GM12892 (cell line): ENCODE measurements at regions not wholly inside any gene's neighbourhood (a gene's known extent, or its start where the extent isn't known, plus 50 kb on each side); places are given as distances from the start of the nearest gene placed in this dataset.
A peak's percentile ranks its signal among the peaks of the same experiment; 100 is the strongest.

Experiments used
- DNase-seq: peaks from one replicate; pipeline ENCODE4 v3.0.0; 2011; ENCODE audit not compliant: insufficient read length
- FAIRE-seq: peaks from 2 replicates; lab custom pipeline; 2011; peaks lifted over from hg19 to GRCh38; lab: Jason Lieb, UNC
- POLR2A ChIP-seq: IDR thresholded peaks from 2 replicates; pipeline ENCODE4 v1.6.1; 2011; ENCODE audit warnings: low read depth, low read length, control low read depth
- POLR2AphosphoS5 ChIP-seq: IDR thresholded peaks from 2 replicates; pipeline ENCODE4 v1.6.1; 2011; ENCODE audit warnings: low read depth, low read length, control low read depth
- TAF1 ChIP-seq: IDR thresholded peaks from 2 replicates; pipeline ENCODE4 v1.6.1; 2011; ENCODE audit warnings: low read depth, mild to moderate bottlenecking, control low read depth, low read length, borderline replicate concordance

DNA sequence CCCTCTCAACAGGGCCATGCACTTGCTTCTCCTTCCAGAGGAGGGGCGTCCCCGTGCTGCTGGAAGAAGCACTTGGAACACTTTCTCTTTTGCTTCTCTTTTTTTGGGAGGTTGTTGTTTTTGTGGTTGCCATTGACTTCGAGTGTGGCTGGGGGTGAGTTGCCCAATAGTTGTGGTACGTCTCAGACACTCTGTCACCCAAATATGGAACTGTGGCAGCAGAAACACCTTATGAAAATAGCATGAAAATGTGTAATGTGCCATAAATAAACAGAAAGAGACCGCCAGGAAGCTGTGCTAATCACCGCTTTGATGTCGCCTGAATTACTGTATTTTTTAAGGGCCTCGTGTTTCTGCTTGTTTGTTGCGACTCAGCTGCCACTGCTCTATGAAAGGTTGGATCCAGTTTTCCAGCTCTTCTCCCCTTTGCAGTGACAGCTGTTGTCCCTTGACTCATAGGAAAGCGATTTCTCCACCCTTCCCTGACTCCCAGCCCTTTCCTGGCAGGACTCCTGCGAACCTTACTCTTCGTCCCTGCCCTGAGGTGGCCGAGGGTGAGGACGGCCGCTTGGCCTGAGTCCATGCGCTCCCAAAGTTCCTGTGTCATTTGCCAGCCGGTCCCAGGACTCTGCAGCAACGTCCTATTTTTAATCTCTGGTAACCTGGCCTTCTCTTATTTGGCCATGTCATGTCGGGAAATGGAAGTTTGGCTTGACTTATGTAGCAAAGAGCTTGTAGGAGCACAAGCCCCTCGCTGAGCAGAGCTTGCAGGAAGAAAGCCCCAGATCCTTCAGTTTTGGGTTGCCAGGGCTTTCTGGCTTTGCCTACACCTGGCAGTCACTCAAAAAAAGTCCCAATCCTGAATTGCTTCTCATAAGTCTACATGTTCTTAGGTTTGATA is 694.6 kb downstream of the QKI start:
- no peak for FAIRE-seq
- no peak for TF ChIP-seq POLR2AphosphoS5
- no peak for TF ChIP-seq POLR2A
- TF ChIP-seq TAF1: no peak
- no peak for DNase-seq

- FAIRE-seq (no peak), DNase-seq (no peak)
- TF ChIP-seq TAF1 (no peak), POLR2A (no peak), POLR2AphosphoS5 (no peak)
Observed at GRCh38 chr6:164108092-164108491, 693.6 kb downstream of the QKI start.

DNA sequence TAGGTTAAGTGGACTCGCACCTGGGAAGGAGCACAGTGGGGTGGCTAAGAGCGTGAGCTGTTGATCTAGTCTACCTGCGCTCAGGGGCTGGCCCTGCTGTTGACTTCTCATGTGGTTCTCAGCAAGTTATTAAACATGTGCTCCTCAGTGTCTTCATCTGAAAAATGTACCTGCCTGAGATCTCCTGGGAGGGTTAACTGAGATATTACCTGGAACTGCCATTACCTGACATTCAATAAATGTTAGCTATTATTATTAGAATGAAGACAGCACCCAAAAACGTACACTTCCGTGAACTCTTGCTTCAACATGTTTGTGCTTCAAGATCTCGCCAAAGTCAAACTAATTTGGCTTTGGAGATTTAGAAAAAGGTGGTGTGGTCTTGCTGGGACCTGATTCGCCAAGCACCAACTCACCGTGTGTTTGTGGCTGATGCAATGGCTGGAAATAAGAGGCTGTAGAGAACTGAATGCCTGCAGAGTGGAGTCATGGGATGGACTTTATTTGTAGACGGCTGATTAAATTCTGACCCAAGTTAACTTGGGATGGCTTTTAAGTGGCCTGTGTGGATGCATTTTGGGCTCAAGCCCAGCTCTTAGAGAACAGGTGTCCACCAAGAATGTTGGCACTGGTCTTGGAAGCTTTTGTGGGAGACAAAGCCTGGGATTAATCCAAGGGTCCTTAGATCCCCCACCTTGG is 692.9 kb downstream of the QKI start:
- DNase-seq: no peak
- TF ChIP-seq TAF1 (no peak), POLR2AphosphoS5 (no peak), POLR2A (no peak)
- no peak for FAIRE-seq

GRCh38 chr6:164106345-164106769 is 691.8 kb downstream of the QKI start:
- DNase-seq (peak; percentile 34), FAIRE-seq (no peak)
- TF ChIP-seq POLR2AphosphoS5 (no peak), TAF1 (no peak), POLR2A (no peak)

- TF ChIP-seq POLR2A: no peak
- no peak for TF ChIP-seq TAF1
- TF ChIP-seq POLR2AphosphoS5: no peak
- DNase-seq (no peak), FAIRE-seq (no peak)
Observed at GRCh38 chr6:164105705-164106104, 691.2 kb downstream of the QKI start.

DNA sequence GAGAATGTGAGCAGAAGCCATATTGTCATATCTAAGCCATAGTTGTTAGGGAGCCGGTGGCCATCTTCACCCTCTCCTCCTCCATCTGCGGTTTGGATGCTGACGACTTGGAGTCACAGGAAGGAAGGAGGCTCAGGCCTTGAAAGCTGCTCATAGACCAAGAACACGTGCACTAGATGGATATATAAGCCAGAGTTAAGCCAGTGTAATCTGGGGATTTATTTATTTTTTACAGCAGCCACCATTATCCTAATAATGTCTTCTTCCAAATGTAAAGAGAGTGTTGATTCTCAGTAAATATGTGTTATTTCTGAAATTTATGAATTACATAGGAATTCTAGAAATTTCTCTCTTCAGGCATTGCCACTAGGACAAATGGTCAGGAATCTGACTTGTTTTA is 689.9 kb downstream of the QKI start:
- DNase-seq: no peak
- TF ChIP-seq TAF1 (no peak), POLR2A (no peak), POLR2AphosphoS5 (no peak)
- FAIRE-seq: no peak

GRCh38 chr6:164102693-164103092 is 688.2 kb downstream of the QKI start:
- FAIRE-seq (no peak), DNase-seq (no peak)
- TF ChIP-seq POLR2A: no peak
- TF ChIP-seq POLR2AphosphoS5: no peak
- TF ChIP-seq TAF1: no peak

DNA sequence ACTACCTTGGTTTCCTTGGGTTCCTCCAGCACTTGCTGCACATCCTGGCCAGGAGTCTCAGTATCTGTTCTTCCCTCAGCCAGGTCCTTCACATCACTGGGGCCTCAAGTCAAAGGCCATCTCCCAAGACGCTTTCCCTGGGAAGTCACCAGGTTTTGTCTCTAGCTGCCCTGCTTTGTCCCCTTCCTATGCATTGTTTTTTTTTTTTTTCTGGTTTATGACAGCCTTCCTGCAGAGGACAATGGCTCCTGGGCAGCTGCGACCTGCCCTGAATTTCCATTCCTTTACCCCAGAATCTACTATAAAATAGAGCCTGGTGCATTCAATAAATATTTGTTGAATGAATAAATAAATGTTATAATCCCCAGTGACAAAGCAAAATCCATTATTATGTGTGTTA is 687.3 kb downstream of the QKI start:
- no peak for FAIRE-seq
- TF ChIP-seq POLR2AphosphoS5: no peak
- no peak for TF ChIP-seq POLR2A
- TF ChIP-seq TAF1: no peak
- no peak for DNase-seq

- TF ChIP-seq TAF1 (no peak), POLR2AphosphoS5 (no peak), POLR2A (no peak)
- DNase-seq (no peak), FAIRE-seq (no peak)
Observed at GRCh38 chr6:164099269-164099865, 684.8 kb downstream of the QKI start.

DNA sequence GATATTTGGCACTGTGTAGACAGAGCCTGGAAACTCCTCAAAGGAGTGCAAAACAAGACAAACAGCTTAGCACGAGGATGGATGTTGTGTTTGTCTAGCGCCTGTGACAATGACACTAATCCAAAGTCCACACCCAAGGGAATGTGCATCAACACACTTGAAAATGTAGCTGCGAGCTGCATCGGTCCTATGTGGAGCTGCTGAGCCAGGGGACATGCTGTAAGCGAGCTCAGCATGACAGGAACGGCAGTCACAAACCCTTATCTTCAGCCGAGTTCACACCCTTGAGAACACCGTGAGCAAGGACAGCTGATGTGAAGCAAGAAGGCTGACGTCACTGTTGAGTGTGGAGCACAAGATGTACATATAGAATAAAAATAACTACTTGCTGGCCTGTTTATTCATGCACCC is 684.3 kb downstream of the QKI start:
- DNase-seq: no peak
- TF ChIP-seq POLR2AphosphoS5 (no peak), TAF1 (no peak), POLR2A (no peak)
- FAIRE-seq: no peak

- TF ChIP-seq POLR2AphosphoS5 (no peak), POLR2A (no peak), TAF1 (no peak)
- DNase-seq (no peak), FAIRE-seq (no peak)
Observed at GRCh38 chr6:164097551-164098398, 683.3 kb downstream of the QKI start.
